Activated gamma-delta T cell (primary cell): ENCODE measurements at regions not wholly inside any gene's neighbourhood (a gene's known extent, or its start where the extent isn't known, plus 50 kb on each side); places are given as distances from the start of the nearest gene placed in this dataset.

ENCODE experiments used
- DNase-seq: peaks from one replicate; lab custom pipeline; 2025; lab: John Stamatoyannopoulos, UW

DNA sequence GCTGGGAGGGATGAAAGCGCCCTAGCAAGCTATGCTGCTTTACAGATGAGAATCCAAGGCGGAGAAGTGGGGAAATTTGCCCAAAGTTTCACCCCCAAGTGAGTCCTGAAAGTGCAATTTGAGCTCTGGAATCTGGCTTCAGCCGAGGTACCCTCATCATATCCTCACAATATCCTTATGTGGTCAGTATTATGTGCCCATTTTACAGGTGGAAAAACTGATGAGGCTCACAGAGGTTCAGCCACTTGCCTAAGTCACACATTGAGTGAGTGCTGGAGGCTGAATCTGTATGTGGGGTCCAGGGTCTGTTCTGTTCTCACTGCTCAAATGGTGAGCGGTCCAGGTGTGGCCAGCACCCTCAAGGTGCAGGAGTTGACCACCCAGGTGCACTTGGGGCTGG lies 85.3 kb downstream of the MATN1 start:
- DNase-seq: no peak

- no peak for DNase-seq
Observed at GRCh38 chr1:30637183-30637980, 86.0 kb downstream of the MATN1 start.

GRCh38 chr1:30636621-30637020 lies 86.8 kb downstream of the MATN1 start:
- DNase-seq: no peak

DNA sequence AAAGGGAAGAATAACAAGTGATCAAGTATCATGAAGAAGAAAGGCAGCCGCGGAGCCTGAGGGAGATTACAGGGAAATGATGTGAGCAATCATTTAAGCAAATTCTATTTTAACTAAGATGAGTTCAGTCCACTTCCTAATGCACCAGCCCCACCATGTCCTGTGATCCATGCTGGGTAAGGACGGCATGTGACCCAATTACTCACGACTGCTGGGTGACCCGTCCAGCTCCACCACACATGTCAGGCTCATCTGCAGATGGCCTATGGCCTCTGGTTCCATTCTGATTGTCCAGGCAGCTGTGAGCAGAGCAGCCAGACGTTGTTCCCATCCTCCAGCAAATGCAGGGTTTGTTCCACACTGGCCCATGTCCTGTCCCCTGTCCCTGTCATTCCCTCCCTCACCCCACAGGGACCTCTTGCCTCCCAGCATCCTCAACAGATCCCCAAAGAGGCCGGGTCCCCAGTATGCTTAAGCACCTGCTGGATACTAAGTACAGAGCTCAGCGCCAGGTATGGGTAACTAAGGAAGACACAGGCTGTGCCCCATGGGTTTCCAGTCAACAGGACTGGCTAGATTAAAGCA lies 87.9 kb downstream of the MATN1 start:
- no peak for DNase-seq

DNA sequence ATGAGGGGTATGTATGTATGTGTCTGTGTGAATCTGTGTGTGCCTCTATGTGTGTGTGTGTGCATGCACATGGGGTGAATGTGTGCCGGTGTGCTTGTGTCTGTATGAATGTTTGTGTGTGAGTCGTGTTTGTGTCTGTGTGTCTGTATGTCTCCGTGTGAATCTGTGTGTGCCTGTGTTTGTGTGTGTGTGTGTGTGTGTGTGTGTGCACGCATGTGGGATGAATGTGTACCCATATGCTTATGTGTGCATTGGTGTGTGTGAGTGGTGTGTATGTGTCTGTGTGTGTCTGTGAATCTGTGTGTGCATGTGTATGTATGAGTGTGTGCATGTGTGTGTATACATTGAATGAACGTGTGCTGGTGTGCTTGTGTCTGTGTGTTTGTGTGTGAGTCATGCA lies 88.9 kb downstream of the MATN1 start:
- DNase-seq: no peak

GRCh38 chr1:30633294-30633693 lies 90.1 kb downstream of the MATN1 start:
- DNase-seq: no peak

DNA sequence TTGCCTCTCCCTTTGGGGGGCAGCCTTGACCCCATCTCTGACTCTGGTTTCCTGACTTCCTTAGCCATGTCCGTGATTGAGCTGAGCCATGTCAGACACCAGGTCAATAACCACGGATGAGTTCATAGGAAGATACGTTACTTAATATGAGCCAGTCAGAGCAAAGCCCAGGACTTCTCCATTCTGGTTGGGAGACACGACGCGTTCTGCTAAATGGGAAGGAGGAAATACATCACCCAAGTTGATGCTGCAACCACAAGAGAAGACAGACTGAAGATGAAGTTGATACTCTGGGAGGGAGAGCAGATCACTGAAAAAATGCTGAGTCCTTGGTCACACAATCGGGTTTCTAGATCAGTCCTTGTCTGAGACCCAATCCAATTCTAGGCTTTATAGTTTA lies 90.9 kb downstream of the MATN1 start:
- DNase-seq: no peak

DNA sequence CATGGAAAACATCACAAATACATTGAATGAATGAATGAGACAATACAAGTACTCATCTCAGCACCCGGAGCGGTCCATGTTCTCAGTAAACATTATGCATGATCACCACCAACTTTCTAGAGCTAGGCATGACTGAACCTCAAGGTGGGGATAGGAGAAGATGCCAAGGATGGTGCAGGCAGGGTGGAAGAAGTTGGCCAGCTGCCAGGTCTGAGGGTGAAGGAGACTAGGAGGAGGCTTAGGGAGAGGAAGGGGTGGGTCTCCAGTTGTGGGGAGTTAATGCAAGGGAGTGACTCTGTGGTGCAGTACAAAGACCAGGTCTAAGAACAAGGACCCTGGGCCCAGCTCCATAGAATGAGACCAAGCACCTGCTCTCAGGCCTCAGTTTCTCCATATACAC lies 91.7 kb downstream of the MATN1 start:
- DNase-seq: no peak

GRCh38 chr1:30629501-30629900 lies 93.9 kb downstream of the MATN1 start:
- DNase-seq: no peak

- no peak for DNase-seq
Observed at GRCh38 chr1:30627994-30628393, 95.4 kb downstream of the MATN1 start.

GRCh38 chr1:30627206-30627605 lies 96.2 kb downstream of the MATN1 start:
- DNase-seq: no peak

GRCh38 chr1:30623431-30623830 lies 100.0 kb downstream of the MATN1 start:
- DNase-seq: no peak

- no peak for DNase-seq
Observed at GRCh38 chr1:30619619-30620018, 103.8 kb downstream of the MATN1 start.

DNA sequence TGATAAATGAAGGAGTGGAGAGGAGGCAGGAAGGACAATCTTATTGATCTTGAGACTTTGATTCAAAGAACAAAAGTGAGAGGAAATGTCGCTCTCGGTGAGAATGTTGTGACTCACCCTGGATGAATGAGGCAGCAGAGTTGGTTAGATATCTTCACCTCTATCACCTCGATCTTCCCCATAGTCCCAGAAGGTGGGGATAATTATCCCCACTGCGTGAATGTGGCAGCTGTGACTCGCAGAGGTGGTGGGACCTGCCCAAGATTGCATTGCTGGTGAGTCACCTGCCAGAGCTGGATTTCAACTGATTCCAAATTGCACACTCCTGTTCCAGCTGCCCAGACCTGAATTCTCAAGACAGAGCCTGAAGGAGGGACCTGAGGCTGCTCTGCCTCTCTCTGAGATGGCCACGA lies 105.0 kb downstream of the MATN1 start:
- DNase-seq: no peak

DNA sequence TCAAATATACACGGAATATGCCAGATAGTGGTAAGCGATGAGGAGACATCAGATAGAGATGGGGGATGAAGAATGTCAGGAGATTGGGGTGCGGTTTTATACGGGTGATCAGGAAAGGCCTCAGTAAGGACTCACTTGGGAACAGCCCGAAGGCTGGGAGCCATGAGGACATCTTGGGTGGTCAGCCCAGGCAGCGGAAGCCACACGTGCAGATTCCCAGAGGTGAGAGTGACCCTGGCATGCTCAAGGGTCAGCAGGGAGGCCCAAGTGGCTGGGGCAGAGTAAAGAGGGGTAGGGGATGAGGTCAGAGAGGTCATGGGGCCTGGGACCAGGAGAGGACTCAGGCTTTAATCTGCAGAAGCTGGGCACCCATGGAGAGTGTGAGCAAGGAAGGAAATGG lies 106.6 kb downstream of the MATN1 start:
- no peak for DNase-seq

GRCh38 chr1:30615816-30616590 lies 107.4 kb downstream of the MATN1 start:
- no peak for DNase-seq

DNA sequence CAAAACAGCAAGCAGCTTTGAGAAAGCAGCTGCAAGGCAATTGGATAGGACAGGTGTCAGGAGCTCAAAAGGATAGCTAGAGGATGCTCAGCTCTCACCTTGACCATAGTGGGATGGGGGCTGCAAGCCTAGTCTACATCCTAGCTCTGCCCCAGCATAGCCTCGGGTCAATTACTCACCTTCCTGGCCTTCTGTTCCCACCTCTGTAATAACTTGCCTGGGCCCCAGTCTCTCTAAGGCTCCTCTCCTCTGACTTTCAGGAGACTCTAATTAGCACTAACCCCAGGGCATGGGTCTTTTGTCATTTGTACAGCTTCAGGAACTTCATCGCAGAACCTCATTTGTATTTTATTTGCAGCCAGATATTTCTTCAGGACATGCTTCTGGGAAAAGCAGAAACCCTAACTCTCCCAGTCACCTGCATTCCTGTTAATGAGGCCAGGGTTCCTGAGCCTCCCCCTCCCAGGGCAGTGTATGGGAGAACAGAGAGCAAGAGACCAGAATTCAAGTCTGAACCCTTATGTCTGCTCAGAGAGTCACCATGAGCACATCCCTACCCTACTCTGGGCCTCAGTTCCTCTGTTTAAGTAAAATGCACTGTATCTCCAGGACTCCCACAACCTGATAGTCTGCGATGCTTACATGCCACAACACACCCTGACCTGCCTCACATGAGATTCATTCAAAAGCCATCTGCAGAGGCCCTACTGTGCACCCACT lies 108.1 kb downstream of the MATN1 start:
- DNase-seq: no peak

GRCh38 chr1:30613188-30613587 lies 110.2 kb downstream of the MATN1 start:
- DNase-seq: no peak

GRCh38 chr1:30612536-30613065 lies 110.8 kb downstream of the MATN1 start:
- no peak for DNase-seq

GRCh38 chr1:30611741-30612309 lies 111.6 kb downstream of the MATN1 start:
- DNase-seq: no peak

DNA sequence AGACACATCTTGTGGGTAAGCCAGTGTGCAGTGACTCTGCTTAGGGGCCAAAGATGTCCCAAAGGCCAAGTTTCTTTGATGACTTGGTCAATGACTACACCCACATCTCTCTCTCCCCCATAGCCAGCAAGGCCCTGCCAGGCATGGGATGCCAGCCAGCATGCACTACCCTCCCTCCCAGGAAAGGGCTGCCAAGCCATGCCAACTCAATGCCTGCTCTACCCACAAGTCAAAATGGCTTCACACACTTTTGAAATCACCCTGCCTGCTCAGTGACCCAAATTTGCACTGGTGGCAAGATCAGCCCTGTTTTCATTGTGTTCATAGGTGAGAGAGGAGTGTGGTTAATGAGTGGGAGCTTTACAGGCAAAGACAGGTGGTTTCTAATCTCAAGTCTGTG lies 112.5 kb downstream of the MATN1 start:
- DNase-seq: no peak

DNA sequence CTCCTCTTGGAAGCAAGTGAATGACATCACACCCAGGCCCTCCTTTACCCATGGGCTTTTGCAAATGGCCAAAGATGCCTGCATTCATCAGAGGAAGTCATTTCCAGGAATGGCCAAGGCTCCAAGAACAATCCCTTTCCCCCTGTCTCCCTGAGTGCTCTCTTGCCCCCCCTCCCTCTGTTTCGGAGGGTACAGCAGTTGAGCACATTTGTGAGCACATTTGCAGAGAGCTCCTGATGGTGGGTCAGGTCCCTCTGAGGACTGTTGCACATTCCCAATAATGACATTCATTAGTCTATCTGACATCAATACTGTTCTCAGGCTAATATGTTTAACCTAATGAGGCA lies 113.4 kb downstream of the MATN1 start:
- no peak for DNase-seq
